Myocyte (in vitro differentiated cells): ENCODE measurements at regions not wholly inside any gene's neighbourhood (a gene's known extent, or its start where the extent isn't known, plus 50 kb on each side); places are given as distances from the start of the nearest gene placed in this dataset.
"Not testable (repeated sequence)": the region's sequence is repeated elsewhere in the genome, so short reads cannot be mapped to it uniquely, and the experiment has no call there.

Experiments used
- DNase-seq: peaks from one replicate; pipeline ENCODE4 v3.0.0-alpha.2; 2012; ENCODE audit warnings: low read depth

DNA sequence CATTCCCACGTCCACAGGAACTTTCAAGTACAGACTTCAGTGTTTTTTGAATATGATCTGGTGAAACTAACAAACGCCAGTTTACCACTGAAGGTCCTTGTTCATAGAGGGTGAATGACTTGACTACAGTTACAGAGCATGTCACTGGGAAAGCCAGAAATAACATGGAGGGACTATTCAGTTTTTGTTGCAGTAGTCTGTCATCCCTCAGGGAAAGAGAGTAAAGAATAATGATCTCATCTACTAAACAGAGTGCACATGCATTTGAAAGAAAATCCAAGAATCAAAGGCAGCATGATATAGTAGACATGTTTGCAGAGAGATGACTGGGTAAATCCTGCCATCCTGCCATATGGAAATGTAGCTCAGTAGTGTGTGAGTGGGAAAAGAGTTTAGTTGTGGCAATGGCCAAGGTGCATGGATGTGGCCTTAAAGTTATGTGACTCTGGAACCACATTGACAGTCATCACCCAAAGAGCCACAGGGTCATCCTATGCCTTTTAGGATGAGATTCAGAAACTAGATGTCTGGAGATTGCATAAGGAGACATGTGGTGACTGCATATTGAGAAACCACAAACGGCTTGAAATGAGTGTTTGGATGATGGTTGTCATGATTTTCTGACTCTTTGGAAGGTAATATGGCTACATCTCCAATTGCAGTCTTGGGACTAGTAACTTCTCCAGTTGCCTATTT is 125.3 kb upstream of the ZEB2 start:
- DNase-seq, result no peak

DNA sequence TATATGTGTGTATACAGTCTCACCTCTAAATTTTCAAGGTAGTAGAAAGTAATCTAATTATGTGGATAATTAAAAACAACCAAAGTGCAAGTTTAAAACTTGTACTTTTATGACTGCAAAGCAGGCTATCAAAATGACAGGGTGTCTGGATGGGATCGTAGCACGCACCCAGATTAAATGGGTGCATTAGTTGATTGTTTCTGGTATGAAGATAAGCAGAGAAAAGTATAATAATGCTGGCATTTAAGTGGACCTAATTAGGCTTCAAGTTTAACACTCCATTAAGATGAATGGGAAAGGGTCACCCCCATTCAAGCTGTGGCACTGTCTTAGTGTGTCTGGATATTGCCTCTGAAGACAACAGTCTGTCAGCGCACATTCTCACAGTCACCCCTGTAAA is 124.6 kb upstream of the ZEB2 start:
- no peak for DNase-seq

DNA sequence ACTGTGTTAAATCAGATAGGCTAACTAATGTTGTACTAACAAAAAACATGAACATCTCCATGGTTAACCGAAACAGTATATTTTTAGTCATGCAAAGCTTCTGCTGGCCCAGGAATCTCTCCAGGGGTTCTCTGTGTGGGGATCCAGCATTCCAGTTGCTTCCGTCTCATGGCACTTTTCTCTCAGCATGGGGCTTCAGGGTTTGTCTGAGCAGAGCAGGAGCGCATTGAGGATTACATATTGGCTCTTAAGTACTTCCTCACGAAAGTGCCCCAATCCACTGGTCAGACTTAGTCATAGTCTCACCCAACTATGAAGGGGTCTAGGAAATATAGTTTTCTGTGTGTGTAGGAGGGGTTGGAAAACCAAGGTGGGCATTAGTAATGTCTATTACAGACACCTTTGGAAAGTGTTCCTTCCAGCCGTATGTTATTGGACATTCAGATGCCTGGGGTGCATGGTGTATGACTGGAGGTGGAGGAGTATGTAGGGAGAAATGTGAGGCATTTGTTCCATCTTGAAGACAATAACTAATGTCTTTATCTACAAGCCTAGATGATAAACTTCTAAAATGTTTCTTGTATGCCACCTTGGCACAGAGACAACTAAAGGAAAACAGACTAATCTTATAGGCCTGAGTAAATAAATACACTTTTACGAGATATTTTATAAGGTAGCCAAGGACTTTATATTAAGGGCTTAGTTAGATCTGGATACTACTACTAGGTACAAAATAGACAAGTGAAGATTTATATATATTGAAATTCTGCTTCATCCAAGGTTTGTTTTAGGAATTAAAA is 123.8 kb upstream of the ZEB2 start:
- DNase-seq, result no peak

DNA sequence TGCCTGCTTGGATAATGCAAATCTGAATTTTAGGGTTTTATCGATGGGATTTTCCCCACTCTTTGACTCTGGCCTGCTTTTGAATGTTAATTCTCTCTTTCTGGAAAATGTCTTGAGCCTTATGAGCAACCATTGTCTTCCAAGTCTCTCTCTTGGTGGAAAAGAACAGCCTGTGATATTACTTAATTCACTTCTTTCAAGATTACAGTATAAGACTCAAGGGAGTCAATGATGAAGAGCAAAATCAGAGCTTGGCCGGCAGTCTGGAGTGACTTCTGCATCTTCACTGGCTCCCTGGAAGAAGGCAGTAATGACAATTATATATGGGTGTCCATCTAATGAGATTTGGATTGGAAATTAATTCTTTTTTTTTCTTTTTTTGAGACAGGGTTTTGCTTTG is 122.9 kb upstream of the ZEB2 start:
- no peak for DNase-seq

DNA sequence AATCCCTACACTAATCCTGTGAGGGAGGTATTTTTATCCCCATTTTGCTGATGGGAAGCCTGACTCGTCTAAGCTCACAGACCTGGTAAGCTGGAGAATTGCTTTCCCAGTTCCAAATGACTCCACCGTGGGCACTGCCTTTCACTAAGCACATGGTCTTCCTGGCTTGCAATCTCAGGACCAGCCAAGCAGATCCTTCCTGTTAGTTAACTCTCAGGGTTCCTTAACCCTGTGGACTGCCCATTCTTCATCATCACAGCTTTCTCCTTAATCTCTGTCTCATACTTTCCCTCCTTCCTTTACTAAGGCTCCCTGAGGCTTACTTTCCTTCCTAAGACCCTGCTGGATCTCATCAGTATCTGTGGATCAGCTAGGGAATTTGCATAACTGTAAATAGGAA is 122.2 kb upstream of the ZEB2 start:
- DNase-seq, result no peak

DNA sequence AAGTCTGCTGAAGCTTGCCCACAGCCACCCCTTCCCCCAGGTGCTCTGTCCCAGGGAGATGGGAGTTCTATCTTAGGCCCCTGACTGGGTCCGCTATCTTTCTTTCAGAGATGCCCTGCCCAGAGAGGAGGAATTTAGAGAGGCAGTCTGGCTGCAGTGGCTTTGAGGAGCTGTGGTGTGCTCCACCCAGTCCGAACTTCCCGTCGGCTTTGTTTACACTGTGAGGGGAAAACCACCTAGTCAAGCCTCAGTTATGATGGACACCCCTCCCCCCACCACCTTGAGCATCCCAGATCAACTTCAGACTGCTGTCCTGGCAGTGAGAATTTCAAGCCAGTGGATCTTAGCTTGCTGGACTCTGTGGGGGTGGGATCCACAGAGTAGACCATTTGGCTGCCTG is 118.3 kb upstream of the ZEB2 start:
- not testable (repeated sequence) for DNase-seq

DNA sequence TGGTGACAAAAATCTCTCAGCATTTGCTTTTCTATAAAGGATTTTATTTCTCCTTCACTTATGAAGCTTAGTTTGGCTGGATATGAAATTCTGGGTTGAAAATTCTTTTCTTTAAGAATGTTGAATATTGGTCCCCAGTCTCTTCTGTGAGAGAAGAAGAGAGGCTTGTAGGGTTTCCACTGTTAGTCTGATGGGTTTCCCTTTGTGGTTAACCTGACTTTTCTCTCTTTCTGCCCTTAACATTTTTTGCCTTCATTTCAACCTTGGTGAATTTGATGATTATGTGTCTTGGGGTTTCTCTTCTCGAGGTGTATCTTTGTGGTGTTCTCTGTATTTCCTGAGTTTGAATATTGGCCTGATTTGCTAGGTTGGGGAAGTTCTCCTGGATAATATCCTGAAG is 116.9 kb upstream of the ZEB2 start:
- DNase-seq, result not testable (repeated sequence)

DNA sequence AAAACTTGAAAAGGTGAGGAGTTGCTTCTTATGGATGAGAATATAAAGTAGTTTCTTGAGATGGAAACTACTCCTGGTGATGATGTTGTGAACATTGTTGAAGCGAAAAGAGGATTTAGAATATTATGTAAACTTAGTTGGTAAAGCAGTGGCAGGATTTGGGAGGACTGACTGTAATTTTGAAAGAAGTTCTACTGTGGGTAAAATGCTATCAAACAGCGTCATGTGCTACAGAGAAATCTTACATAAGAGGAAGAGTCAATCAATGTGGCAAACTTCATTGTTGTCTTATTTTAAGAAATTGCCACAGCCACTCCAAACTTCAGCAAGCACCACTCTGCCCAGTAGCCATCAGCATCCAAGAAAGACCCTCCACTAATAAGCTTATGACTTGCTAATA is 112.9 kb upstream of the ZEB2 start:
- DNase-seq, result no peak

DNA sequence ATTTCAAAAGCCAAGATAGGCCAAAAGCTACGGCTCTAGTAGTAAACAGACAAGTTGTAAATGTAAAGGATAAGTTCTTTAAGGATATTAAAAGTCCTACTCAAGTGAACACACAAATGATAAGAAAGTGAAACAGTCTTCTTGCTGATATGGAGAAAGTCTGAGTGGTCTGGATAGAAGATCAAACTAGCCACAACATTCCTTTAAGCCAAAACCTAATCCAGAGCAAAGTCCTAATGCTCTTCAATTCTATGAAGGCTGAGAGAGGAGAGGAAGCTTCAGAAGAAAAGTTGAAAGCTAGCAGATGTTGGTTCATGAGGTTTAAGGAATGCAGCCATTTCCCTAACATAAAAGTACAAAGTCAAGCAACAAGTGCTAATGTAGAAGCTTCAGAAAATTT is 111.7 kb upstream of the ZEB2 start:
- no peak for DNase-seq

DNA sequence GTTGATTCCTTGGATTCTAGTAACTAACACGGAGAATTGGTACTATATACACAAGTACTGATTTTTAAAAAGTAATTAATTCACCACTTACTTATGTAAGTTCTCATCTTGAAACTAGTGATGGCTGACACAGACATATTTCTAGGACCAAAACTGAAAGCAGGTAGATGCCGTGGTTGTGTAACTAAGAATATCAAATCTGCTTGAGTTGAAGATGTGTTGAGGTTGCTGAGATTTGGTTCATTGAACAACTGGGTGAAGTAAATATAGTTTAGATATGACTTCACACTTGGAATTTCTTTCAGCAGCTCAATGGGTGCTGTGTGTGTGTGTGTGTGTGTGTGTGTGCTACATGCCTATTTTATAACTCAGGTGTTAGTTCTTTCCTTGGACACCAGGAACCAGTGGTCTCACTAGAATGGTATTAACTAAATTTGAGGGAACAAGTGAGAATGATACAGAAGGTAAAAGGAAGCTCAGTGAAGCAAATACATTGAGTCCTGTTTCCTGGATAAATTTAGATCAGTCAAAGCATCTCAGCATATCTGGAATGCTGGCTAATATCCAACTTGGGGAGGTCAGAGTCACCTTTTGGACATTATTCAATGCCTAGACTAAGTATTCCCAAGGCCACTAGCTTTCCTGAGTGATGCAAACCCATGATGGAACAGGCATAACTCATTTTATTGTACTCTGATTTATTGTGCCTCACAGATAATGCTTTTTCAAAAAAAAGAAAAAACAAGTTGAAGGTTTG is 110.7 kb upstream of the ZEB2 start:
- DNase-seq, result peak; percentile 30

DNA sequence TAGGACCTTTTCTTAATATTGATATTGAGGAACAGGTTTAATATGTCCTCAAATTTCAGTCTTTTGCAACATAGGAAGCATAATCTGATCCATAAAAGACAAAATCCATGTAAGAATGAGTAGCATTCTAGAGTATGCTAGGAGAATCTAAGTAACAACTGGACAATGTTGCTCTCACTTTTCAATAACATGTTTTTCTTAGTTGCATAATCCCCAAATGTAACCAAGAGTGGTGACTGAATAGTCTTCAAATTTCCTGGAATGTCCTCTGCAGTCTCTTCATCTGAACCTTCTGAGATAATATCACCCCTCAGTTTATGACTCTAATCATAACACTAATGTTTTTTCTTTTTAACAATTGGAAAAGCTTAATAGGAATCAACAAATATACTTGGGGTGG is 110.0 kb upstream of the ZEB2 start:
- DNase-seq, result no peak

DNA sequence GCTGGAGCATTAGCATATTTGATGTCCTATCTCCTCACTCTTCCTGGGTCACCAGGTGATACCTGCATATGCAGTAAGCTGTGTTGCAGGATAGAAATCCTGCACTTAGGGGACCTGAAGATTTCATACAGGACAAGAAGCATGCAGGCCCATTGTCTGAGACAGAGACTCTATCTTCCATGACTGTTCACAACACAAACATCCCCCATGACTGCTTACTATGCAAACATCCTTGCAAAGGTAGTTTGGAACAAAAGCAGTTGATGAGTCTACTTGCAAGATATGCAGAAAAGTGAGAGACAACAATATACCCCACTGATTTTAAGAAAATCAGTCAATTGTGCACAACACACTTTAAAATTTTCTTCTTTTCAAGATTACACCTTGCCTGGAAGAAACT is 108.6 kb upstream of the ZEB2 start:
- no peak for DNase-seq

DNA sequence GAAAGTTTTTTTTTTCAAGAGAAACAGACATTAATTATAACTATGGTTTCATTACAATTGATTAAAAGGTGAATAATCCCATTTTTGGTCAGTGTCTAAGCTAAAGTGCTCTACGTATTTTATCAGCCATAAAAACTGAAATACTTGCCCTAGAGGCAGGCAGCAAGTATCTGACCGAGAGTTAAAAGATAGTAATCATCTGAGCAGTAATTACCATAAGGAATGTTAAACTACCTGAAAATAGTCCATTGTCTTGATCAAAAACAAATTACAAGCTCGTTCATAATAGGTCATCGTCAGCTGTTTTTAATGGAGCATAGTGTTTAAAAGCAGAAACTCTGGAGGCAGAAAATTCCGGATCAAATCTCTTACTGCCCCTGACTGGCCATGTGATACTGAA is 105.7 kb upstream of the ZEB2 start:
- DNase-seq, result no peak

DNA sequence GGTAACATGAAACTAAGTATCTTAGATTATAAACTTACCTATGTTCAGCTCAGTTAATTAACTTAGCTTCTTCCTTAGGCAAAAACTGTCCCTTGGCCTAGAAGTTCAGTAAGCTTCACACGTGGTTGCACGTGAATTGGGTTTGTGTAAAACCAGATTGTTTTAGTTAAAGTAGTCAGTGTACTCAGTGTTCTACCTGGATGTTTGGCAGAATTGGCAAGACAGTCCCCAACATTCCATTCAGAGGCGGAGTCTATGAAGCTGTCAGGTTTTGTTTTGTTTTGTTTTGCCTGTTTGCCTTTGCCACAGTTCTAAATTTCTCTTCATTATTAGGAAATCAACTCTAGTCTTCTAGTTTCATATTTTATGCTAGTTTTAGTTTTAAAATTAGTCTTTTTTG is 105.3 kb upstream of the ZEB2 start:
- DNase-seq, result no peak

DNA sequence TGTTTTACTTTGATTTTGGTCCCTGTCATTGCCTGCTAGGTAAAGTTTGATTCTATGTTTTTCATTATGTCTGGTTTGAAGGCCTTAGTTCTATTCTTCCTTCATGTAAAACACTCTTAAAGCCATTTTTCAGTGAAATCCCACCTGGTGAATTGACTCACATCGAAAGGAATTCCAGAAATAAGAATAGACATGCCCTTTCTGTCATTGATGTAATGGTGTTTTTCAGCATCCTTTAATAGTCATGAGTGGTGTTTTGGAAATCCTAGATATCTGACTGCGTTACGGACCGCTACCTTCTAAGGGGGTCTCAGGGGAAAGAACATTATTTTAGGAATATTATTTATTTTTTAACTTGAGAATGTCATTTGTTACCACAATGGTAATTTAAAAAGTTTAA is 104.5 kb upstream of the ZEB2 start:
- no peak for DNase-seq

DNA sequence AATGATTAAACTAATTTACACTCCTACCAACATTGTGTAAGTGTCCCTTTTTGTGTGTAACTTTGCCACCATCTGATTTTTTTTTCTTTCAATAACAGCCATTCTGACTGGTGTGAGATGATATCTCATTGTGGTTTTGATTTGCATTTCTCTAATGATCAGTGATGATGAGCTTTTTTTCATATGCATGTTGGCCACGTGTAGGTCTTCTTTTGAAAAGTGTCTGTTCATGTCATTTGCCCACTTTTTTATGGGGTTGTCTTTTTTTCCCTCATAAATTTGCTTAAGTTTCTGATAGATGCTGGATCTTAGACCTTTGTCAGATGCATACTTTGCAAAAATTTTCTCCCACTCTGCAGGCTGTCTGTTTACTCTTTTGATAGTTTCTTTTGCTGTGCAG is 102.5 kb upstream of the ZEB2 start:
- not testable (repeated sequence) for DNase-seq

DNA sequence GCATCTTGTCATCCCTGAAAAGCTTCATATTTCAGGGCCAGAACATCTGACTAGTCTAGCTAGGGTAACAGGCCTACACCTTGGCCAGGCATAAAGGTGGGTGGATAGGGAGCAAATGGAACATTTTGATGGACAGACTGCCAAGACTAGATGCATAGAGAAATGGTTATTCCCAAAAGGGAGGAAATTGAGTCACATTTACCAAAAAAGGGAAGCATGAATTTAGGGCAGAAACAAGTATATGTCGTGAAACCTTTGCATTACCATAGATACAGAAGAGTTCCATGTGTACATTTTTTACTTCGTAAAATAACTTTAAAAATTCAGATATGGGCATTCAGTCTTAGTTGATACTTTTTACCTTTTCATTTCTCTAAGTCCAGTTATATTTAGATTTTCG is 101.3 kb upstream of the ZEB2 start:
- DNase-seq, result no peak

DNA sequence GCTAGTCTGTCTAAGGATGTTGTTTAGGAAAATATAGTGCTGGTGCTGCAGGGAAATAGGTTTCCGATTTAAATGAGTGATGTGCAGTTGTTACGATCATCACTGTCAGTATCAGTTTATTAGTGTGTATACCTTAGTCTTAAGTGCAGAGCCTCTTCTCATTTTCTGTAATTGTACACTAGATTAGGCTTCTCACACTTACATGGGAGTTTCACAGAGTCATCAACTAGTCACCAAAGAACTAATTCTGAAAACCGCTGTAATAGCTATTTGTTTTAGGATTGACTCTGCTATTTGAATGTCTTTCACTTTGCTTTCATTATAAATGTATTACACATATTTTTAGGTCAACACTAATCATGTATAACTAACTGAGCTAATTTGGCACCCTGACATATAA is 99.8 kb upstream of the ZEB2 start:
- DNase-seq, result no peak

DNA sequence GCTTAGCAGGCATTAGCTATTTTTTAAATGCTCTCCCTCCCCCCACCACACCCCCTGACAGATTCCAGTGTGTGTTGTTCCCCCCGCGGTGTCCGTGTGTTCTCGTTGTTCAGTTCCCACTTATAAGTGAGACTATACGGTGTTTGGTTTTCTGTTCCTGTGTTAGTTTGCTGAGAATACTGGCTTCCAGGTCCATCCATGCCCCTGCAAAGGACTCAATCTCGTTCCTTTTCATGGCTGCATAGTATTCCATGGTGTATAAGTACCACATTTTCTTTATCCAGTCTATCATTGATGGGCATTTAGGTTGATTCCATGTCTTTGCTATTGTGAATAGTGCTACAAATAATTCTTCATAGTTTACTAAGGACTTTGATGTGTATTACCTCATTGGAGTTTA is 97.3 kb upstream of the ZEB2 start:
- DNase-seq, result not testable (repeated sequence)

DNA sequence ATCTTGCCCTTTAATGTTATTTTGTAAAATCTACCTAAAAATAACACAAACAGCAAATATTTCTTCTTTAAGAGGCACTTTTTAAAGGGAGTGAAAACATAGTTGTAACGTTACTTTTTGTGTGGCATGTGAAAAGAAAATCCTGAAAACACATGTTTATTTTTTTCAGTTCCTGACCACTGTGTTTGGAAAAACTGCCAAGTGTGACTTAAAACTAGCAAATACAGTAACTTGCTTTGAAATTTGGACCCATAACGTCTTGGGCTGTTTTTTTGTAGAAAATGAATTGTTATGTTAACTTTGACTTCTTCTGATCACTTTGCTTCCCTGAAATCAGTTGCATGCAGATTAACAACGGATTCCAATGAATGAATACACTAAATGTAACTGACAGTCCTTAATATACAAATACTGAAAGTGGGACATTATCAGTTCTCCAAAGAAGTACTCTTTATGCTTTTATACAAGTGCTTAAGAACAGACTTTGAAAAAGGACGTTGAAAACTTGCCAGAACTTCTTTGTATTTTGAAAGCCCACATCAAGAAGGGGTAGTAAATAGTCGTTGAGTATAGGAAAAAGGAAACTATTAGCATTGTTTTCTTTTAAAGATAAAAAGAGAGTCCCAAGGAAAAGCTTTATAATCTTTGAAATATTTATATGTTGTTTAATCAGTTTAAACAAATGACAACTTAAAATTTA is 96.1 kb upstream of the ZEB2 start:
- DNase-seq, result peak; percentile 25

DNA sequence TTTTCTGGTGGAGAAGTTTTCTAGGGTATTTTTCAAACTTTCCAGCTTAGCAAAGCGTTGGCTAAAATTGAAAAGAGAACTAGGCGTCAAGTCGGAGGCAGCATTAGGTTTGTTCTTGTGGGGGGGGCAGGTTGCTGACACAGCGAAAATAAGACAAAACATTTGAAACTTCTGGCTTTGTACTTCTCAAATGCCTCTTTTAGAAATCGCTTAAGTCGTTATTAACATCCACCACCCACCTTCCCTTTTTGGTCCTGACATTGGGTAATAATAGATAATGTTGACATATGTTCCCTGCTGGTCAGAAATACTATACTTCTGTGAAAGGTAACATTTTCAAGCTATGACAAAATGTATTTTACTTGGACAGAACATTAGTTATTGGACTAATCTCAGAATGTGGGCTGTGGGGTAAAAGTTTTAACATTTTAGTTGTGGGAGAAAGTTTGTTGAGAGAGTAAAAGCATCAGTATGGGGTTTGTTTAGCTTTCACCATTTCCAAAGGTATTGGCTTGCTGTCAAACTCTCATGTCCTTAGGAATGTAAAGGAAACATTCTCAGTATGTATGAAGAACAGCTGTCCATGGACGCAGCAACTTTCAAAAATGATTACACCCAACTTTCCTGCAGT is 88.1 kb upstream of the ZEB2 start:
- DNase-seq, result no peak
